ENCODE measurements at regions not wholly inside any gene's neighbourhood (a gene's known extent, or its start where the extent isn't known, plus 50 kb on each side); places are given as distances from the start of the nearest gene placed in this dataset.

DNA sequence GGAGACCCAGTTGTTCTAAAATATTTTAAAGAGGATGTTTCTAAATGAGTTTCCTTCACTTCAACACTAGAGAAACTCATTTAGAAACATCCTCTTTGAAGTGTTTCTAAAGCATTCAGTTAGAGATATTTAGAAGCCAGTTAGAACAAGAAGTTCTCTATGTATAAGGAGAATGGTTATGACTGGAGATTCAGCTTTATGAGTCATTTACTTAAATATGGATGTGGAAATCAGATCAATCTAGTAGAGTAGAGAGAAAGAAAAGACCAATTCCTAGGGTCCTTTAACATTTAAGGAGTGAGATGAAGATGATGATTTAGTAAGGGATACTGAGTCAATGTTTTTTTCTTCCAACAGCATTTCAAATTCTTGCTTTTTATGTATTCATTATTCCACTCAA is 234.1 kb downstream of the GRXCR1 start:
- TF ChIP-seq, protein P1, sequence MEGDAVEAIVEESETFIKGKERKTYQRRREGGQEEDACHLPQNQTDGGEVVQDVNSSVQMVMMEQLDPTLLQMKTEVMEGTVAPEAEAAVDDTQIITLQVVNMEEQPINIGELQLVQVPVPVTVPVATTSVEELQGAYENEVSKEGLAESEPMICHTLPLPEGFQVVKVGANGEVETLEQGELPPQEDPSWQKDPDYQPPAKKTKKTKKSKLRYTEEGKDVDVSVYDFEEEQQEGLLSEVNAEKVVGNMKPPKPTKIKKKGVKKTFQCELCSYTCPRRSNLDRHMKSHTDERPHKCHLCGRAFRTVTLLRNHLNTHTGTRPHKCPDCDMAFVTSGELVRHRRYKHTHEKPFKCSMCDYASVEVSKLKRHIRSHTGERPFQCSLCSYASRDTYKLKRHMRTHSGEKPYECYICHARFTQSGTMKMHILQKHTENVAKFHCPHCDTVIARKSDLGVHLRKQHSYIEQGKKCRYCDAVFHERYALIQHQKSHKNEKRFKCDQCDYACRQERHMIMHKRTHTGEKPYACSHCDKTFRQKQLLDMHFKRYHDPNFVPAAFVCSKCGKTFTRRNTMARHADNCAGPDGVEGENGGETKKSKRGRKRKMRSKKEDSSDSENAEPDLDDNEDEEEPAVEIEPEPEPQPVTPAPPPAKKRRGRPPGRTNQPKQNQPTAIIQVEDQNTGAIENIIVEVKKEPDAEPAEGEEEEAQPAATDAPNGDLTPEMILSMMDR (IDR thresholded peaks at IDR 0.05): no peak
- TF ChIP-seq ZFX (IDR thresholded peaks at IDR 0.05; ENCODE audit: borderline replicate concordance): no peak

Data from 22Rv1 (cell line).